ENCODE measurements at regions not wholly inside any gene's neighbourhood (a gene's known extent, or its start where the extent isn't known, plus 50 kb on each side); places are given as distances from the start of the nearest gene placed in this dataset.

- H3K27me3 ChIP-seq (ENCODE audit: control insufficient read depth, insufficient read depth, low read length), result no peaks in the 10 kb centered on the region
- no peak overlapping the region for H3K4me3 ChIP-seq (ENCODE audit: low read depth, low read length)
- TF ChIP-seq CTCF (IDR thresholded peaks at IDR 0.05; ENCODE audit: insufficient read depth, low read length, severe bottlenecking), result no peak
- FAIRE-seq (no peak), DNase-seq (ENCODE audit: low read depth) (no peak)
- H3K36me3 ChIP-seq (ENCODE audit: control insufficient read depth, insufficient read depth, low read length), result no peaks in the 10 kb centered on the region
Measured at GRCh38 chr22:47434336-47435203, 672.1 kb downstream of the TBC1D22A start.

GRCh38 chr22:47433627-47434026 lies 671.2 kb downstream of the TBC1D22A start:
- Histone ChIP-seq H3K27me3 (ENCODE audit: control insufficient read depth, insufficient read depth, low read length) (no peaks in the 10 kb centered on the region), H3K4me3 (ENCODE audit: low read depth, low read length) (no peak overlapping the region), H3K36me3 (ENCODE audit: control insufficient read depth, insufficient read depth, low read length) (no peaks in the 10 kb centered on the region)
- TF ChIP-seq CTCF (IDR thresholded peaks at IDR 0.05; ENCODE audit: insufficient read depth, low read length, severe bottlenecking), result no peak
- no peak for DNase-seq (ENCODE audit: low read depth)
- FAIRE-seq, result no peak

GRCh38 chr22:47432683-47433082 lies 670.2 kb downstream of the TBC1D22A start:
- no peak for TF ChIP-seq CTCF (IDR thresholded peaks at IDR 0.05; ENCODE audit: insufficient read depth, low read length, severe bottlenecking)
- Histone ChIP-seq H3K4me3 (ENCODE audit: low read depth, low read length) (no peak overlapping the region), H3K27me3 (ENCODE audit: control insufficient read depth, insufficient read depth, low read length) (no peaks in the 10 kb centered on the region), H3K36me3 (ENCODE audit: control insufficient read depth, insufficient read depth, low read length) (no peaks in the 10 kb centered on the region)
- FAIRE-seq, result no peak
- no peak for DNase-seq (ENCODE audit: low read depth)

- TF ChIP-seq CTCF (IDR thresholded peaks at IDR 0.05; ENCODE audit: insufficient read depth, low read length, severe bottlenecking), result no peak
- no peak for DNase-seq (ENCODE audit: low read depth)
- no peaks in the 10 kb centered on the region for H3K36me3 ChIP-seq (ENCODE audit: control insufficient read depth, insufficient read depth, low read length)
- FAIRE-seq, result peak; percentile 73
- no peaks in the 10 kb centered on the region for H3K27me3 ChIP-seq (ENCODE audit: control insufficient read depth, insufficient read depth, low read length)
- H3K4me3 ChIP-seq (ENCODE audit: low read depth, low read length), result no peak overlapping the region
Measured at GRCh38 chr22:47423861-47424820, 661.7 kb downstream of the TBC1D22A start.

- TF ChIP-seq CTCF (IDR thresholded peaks at IDR 0.05; ENCODE audit: insufficient read depth, low read length, severe bottlenecking), result no peak
- no peak for DNase-seq (ENCODE audit: low read depth)
- Histone ChIP-seq H3K4me3 (ENCODE audit: low read depth, low read length) (no peak overlapping the region), H3K27me3 (ENCODE audit: control insufficient read depth, insufficient read depth, low read length) (no peaks in the 10 kb centered on the region), H3K36me3 (ENCODE audit: control insufficient read depth, insufficient read depth, low read length) (no peaks in the 10 kb centered on the region)
- no peak for FAIRE-seq
Measured at GRCh38 chr22:47423266-47423665, 660.8 kb downstream of the TBC1D22A start.

All from bronchial epithelial cell (primary cell).